MM.1S (cell line): ENCODE measurements at regions not wholly inside any gene's neighbourhood (a gene's known extent, or its start where the extent isn't known, plus 50 kb on each side); places are given as distances from the start of the nearest gene placed in this dataset.

Source experiments
- DNase-seq: peaks from one replicate; pipeline ENCODE4 v3.0.0-alpha.2; 2015
- H2AFZ ChIP-seq: fragments of 300-600 bp; sonication (generic); 2 replicates; pipeline ENCODE4 v1.6.0; 2016; ENCODE audit warnings: antibody characterized with exemption, low read length
- H3F3A ChIP-seq: fragments of 300-600 bp; sonication (generic); 2 replicates; pipeline ENCODE4 v1.6.1; 2016; ENCODE audit warnings: mild to moderate bottlenecking, antibody characterized with exemption, low read length, moderate library complexity, mixed read lengths; ENCODE audit not compliant: insufficient read depth
- H3K27ac ChIP-seq: fragments of 300-600 bp; sonication (generic); 2 replicates; pipeline ENCODE4 v1.5.1; 2016; ENCODE audit warnings: mild to moderate bottlenecking, low read length
- H3K27me3 ChIP-seq: fragments of 300-600 bp; sonication (generic); replicated peaks from 2 replicates; pipeline ENCODE4 v1.6.0; 2016; ENCODE audit warnings: low read length; ENCODE audit not compliant: insufficient read depth
- H3K36me3 ChIP-seq: fragments of 300-600 bp; sonication (generic); replicated peaks from 2 replicates; pipeline ENCODE4 v1.6.1; 2016; ENCODE audit warnings: mild to moderate bottlenecking, low read length, mixed read lengths; ENCODE audit not compliant: insufficient read depth
- H3K4me1 ChIP-seq: fragments of 300-600 bp; sonication (generic); 2 replicates; pipeline ENCODE4 v1.6.1; 2016; ENCODE audit warnings: low read length, mixed read lengths
- H3K4me2 ChIP-seq: fragments of 300-600 bp; sonication (generic); 2 replicates; pipeline ENCODE4 v1.6.0; 2016; ENCODE audit warnings: low read depth, low read length
- H3K4me3 ChIP-seq: fragments of 300-600 bp; sonication (generic); 2 replicates; pipeline ENCODE4 v1.5.1; 2016; ENCODE audit warnings: low read length, mixed read lengths
- H3K79me2 ChIP-seq: fragments of 300-600 bp; sonication (generic); 2 replicates; pipeline ENCODE4 v1.6.1; 2016; ENCODE audit warnings: mixed run types, low read length, mixed read lengths
- H3K9ac ChIP-seq: fragments of 300-600 bp; sonication (generic); 2 replicates; pipeline ENCODE4 v1.6.1; 2016; ENCODE audit warnings: low read length, mixed read lengths
- H3K9me2 ChIP-seq: fragments of 300-600 bp; sonication (generic); replicated peaks from 2 replicates; pipeline ENCODE4 v1.6.1; 2016; ENCODE audit warnings: mild to moderate bottlenecking, low read length, mixed read lengths; ENCODE audit not compliant: insufficient read depth
- H3K9me3 ChIP-seq: fragments of 300-600 bp; sonication (generic); replicated peaks from 2 replicates; pipeline ENCODE4 v1.6.1; 2016; ENCODE audit warnings: mild to moderate bottlenecking, low read length, mixed read lengths; ENCODE audit not compliant: insufficient read depth
- H4K20me1 ChIP-seq: fragments of 300-600 bp; sonication (generic); 2 replicates; pipeline ENCODE4 v1.6.1; 2016; ENCODE audit warnings: mild to moderate bottlenecking, low read length, moderate library complexity, mixed read lengths; ENCODE audit not compliant: insufficient read depth
- CTCF ChIP-seq: fragments of 300-600 bp; sonication (generic); IDR thresholded peaks from 2 replicates; pipeline ENCODE4 v1.5.1; 2016; ENCODE audit warnings: antibody characterized with exemption, low read length, mixed read lengths
- EZH2 ChIP-seq: fragments of 300-600 bp; sonication (generic); optimal IDR thresholded peaks from 2 replicates; pipeline ENCODE3; 2017; ENCODE audit warnings: low read depth, mild to moderate bottlenecking, antibody characterized with exemption, low read length, mixed read lengths
- EZH2phosphoT487 ChIP-seq: fragments of 300-600 bp; sonication (generic); IDR thresholded peaks from 2 replicates; pipeline ENCODE4 v1.6.1; 2018; ENCODE audit warnings: antibody characterized with exemption, low read length

- H3K9ac ChIP-seq: no peak overlapping the region
These were observed 160.4 kb downstream of the PCDH20 start for GRCh38 chr13:61255040-61255796.

GRCh38 chr13:61253105-61253877, 162.4 kb downstream of the PCDH20 start:
- no peaks in the 10 kb centered on the region for H3K27me3 ChIP-seq
- no peak overlapping the region for H3K27ac ChIP-seq
- no peak overlapping the region for H2AFZ ChIP-seq
- H3K4me2 ChIP-seq: no peak overlapping the region
- H3K36me3 ChIP-seq: no peaks in the 10 kb centered on the region
- H3K9me3 ChIP-seq: no peaks in the 10 kb centered on the region
- no peaks in the 10 kb centered on the region for H3K79me2 ChIP-seq
- no peak overlapping the region for H3K4me3 ChIP-seq
- H4K20me1 ChIP-seq: no peaks in the 10 kb centered on the region
- no peaks in the 10 kb centered on the region for H3F3A ChIP-seq
- DNase-seq: no peak
- TF ChIP-seq EZH2phosphoT487 (no peak), CTCF (no peak), EZH2 (no peak)
- no peaks in the 10 kb centered on the region for H3K4me1 ChIP-seq
- no peak overlapping the region for H3K9ac ChIP-seq
- H3K9me2 ChIP-seq: no peaks in the 10 kb centered on the region

More at GRCh38 chr13:61255040-61255796, 160.4 kb downstream of the PCDH20 start:
- Histone ChIP-seq H3K9me3 (no peaks in the 10 kb centered on the region), H3K4me1 (no peaks in the 10 kb centered on the region), H3K79me2 (no peaks in the 10 kb centered on the region), H4K20me1 (no peaks in the 10 kb centered on the region), H3K36me3 (no peaks in the 10 kb centered on the region), H3K27ac (no peak overlapping the region), H3K4me2 (no peak overlapping the region), H3F3A (no peaks in the 10 kb centered on the region), H2AFZ (no peak overlapping the region), H3K9me2 (no peaks in the 10 kb centered on the region), H3K4me3 (no peak overlapping the region), H3K27me3 (no peaks in the 10 kb centered on the region)
- no peak for DNase-seq
- TF ChIP-seq EZH2phosphoT487: no peak
- TF ChIP-seq CTCF: peak; percentile 15; the same call in 1 of the 2 replicates
- no peak for TF ChIP-seq EZH2

GRCh38 chr13:61252213-61252612, 163.4 kb downstream of the PCDH20 start:
- TF ChIP-seq EZH2: no peak
- TF ChIP-seq CTCF: no peak
- no peak for TF ChIP-seq EZH2phosphoT487
- Histone ChIP-seq H3K27ac (no peak overlapping the region), H2AFZ (no peak overlapping the region), H3K36me3 (no peaks in the 10 kb centered on the region), H3K79me2 (no peaks in the 10 kb centered on the region), H3K4me1 (no peaks in the 10 kb centered on the region), H3K4me3 (no peak overlapping the region), H3K4me2 (no peak overlapping the region), H3K27me3 (no peaks in the 10 kb centered on the region), H3K9ac (no peak overlapping the region), H3K9me3 (no peaks in the 10 kb centered on the region), H4K20me1 (no peaks in the 10 kb centered on the region), H3K9me2 (no peaks in the 10 kb centered on the region), H3F3A (no peaks in the 10 kb centered on the region)
- DNase-seq: no peak
